Fibroblast of pulmonary artery (primary cell): ENCODE measurements at regions not wholly inside any gene's neighbourhood (a gene's known extent, or its start where the extent isn't known, plus 50 kb on each side); places are given as distances from the start of the nearest gene placed in this dataset.
A peak's percentile ranks its signal among the peaks of the same experiment; 100 is the strongest.

Experiments
- DNase-seq: peaks from one replicate; pipeline ENCODE4 v3.0.0-alpha.2; 2010; ENCODE audit warnings: low read depth
- H3K4me3 ChIP-seq: replicated peaks from 2 replicates; pipeline ENCODE4 v1.5.1; 2011; ENCODE audit warnings: low read depth, mild to moderate bottlenecking, control low read depth, low read length, moderate library complexity
- TF ChIP-seq, protein P1 (sequence below): IDR thresholded peaks from 2 replicates; pipeline ENCODE4 v1.5.1; 2011; ENCODE audit warnings: mild to moderate bottlenecking, control low read depth, low read length, inconsistent platforms; ENCODE audit errors: missing control alignments

- no peak overlapping the region for H3K4me3 ChIP-seq
- DNase-seq = peak; percentile 10
- TF ChIP-seq, protein P1, sequence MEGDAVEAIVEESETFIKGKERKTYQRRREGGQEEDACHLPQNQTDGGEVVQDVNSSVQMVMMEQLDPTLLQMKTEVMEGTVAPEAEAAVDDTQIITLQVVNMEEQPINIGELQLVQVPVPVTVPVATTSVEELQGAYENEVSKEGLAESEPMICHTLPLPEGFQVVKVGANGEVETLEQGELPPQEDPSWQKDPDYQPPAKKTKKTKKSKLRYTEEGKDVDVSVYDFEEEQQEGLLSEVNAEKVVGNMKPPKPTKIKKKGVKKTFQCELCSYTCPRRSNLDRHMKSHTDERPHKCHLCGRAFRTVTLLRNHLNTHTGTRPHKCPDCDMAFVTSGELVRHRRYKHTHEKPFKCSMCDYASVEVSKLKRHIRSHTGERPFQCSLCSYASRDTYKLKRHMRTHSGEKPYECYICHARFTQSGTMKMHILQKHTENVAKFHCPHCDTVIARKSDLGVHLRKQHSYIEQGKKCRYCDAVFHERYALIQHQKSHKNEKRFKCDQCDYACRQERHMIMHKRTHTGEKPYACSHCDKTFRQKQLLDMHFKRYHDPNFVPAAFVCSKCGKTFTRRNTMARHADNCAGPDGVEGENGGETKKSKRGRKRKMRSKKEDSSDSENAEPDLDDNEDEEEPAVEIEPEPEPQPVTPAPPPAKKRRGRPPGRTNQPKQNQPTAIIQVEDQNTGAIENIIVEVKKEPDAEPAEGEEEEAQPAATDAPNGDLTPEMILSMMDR = no peak
These were observed 155.3 kb upstream of the SYNCRIP start for GRCh38 chr6:85797993-85798392.

DNA sequence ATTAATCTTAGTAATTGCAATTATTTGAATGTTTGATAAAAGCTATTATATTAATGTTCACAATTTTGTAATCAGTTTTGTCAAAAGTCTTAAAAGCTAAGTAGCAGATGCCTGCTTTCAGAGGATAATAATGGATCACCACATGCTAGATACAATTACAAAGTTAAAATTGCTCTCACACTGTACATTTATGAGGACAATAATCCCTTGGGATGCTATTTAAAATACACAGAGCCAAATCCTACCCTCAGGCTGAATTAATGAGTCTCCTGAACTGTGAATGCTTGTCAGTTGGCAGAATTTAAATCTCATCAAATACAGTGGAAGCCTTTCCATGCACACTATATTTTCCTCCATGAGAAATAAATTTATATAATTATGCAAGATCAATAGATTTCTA is 153.3 kb upstream of the SYNCRIP start:
- DNase-seq = no peak
- TF ChIP-seq, protein P1 = no peak
- no peak overlapping the region for H3K4me3 ChIP-seq

GRCh38 chr6:85792254-85792653 is 149.6 kb upstream of the SYNCRIP start:
- peak; percentile 1 for DNase-seq
- H3K4me3 ChIP-seq = no peak overlapping the region
- TF ChIP-seq, protein P1 = no peak

DNA sequence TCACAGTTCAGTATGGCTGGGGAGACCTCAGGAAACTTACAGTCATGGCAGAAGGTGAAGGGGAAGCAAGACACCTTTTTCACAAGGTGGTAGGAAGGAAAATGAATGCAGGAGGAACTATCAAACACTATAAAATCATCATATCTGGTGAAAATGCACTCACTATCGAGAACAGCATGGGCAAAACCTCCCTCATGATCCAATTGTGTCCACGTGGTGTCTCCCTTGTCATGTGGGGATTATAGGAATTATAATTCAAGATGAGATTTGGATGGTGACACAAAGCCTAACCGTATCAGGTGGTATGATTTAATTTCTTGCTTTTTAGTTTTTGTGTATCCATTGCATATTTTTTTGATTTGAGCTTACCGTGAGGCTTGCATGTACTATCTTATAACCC is 133.2 kb upstream of the SYNCRIP start:
- DNase-seq = no peak
- TF ChIP-seq, protein P1 = no peak
- H3K4me3 ChIP-seq = no peak overlapping the region

- TF ChIP-seq, protein P1 = no peak
- DNase-seq = no peak
- H3K4me3 ChIP-seq = no peak overlapping the region
These were observed 130.0 kb upstream of the SYNCRIP start for GRCh38 chr6:85772641-85773040.

GRCh38 chr6:85771925-85772430 is 129.3 kb upstream of the SYNCRIP start:
- TF ChIP-seq, protein P1 = no peak
- no peak overlapping the region for H3K4me3 ChIP-seq
- DNase-seq = no peak

DNA sequence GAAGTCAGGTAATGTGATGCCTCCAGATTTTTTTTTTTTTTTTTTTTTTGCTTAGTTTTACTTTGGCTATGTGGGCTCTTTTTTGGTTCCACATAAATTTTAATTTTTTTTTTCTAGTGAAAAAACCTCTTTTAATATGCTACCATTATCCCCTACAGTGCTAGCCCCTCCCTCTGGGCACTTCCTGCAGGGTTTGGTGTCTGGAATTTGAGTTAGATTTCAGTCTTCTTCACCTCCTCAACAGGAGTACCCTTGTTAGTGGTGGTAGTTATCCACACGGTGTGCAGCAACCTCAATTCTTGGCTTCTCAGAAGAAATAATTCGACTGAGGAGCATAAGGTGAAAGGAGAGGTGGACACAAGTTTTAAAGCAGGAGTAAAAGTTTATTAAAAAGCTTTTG is 128.8 kb upstream of the SYNCRIP start:
- no peak for DNase-seq
- TF ChIP-seq, protein P1 = no peak

More for the DNA sequence above, 128.8 kb upstream of the SYNCRIP start:
- no peak overlapping the region for H3K4me3 ChIP-seq
